HG03064 (cell line): ENCODE measurements at regions not wholly inside any gene's neighbourhood (a gene's known extent, or its start where the extent isn't known, plus 50 kb on each side); places are given as distances from the start of the nearest gene placed in this dataset.
"Not testable (repeated sequence)": the region's sequence is repeated elsewhere in the genome, so short reads cannot be mapped to it uniquely, and the experiment has no call there.

Experiments
- ATAC-seq: cut with Tn5 transposase; IDR thresholded peaks from one replicate; pipeline ENCODE4 v1.9.1; 2021; ENCODE audit warnings: low read depth; ENCODE audit not compliant: unreplicated experiment

- ATAC-seq = not testable (repeated sequence)
Observed at GRCh38 chr7:46904523-46904922, 677.4 kb downstream of the TNS3 start.

DNA sequence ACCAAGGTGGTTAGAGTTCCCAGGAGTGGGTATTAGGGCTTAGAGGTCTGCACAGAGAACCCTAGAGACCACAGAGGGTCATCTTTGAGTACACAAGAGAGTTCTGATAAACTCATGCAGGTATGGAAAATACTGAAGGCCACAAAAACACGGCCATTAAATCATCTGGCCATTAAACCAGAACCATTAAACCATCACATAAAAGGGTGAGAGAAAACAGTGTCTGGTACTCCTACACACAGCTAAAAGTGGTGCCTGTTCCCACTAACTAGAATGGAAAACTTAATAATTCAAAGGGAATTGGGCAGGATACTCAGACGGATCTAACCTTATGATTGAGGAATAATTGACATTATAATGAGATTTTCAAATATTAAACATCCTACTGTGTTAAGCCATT is 679.4 kb downstream of the TNS3 start:
- no peak for ATAC-seq

- no peak for ATAC-seq
Observed at GRCh38 chr7:46900312-46901263, 681.3 kb downstream of the TNS3 start.

DNA sequence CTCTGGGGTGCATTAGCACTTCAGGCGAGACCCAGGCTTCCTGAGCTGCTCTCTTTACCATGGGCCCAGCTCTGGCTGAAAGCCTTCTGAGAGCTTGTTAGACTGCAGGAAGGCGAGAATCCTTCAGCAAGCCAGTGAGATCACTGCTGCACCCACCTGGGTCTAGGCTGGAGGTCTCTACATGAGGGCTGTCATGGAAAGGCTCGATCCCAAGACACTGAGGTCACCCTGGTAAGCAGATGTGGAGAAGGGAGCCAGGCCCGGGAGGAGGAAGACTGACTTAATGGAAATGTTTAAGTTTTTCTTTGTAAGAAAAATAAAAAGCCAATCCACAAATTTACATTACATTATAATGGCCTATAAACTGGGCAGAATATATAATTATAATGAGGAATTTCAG is 684.5 kb downstream of the TNS3 start:
- ATAC-seq = no peak

GRCh38 chr7:46886669-46887374 is 695.1 kb downstream of the TNS3 start:
- ATAC-seq = no peak

- ATAC-seq = no peak
Observed at GRCh38 chr7:46885167-46885566, 696.7 kb downstream of the TNS3 start.

GRCh38 chr7:46881507-46882127 is 700.3 kb downstream of the TNS3 start:
- ATAC-seq = no peak

- no peak for ATAC-seq
Observed at GRCh38 chr7:46880508-46881196, 701.3 kb downstream of the TNS3 start.

DNA sequence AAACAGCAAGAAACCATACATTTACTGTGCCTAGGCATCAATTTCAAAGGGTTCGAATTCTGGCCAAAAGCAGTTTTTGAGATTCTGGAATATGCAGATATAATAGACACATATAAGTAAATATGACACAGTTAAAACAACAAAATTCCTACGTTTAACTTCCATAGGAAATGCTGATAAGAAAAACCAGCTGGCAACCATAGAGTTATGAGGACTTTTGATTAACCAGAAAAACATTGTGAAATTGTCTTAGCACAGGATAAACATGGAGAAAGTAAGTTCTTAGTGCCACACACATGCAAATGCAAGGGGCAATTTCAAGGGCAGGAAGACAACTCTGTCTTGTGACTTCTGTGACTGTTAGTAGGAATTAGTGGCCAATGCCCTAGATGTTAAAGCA is 702.1 kb downstream of the TNS3 start:
- no peak for ATAC-seq

- no peak for ATAC-seq
Observed at GRCh38 chr7:46871516-46871915, 710.4 kb downstream of the TNS3 start.

DNA sequence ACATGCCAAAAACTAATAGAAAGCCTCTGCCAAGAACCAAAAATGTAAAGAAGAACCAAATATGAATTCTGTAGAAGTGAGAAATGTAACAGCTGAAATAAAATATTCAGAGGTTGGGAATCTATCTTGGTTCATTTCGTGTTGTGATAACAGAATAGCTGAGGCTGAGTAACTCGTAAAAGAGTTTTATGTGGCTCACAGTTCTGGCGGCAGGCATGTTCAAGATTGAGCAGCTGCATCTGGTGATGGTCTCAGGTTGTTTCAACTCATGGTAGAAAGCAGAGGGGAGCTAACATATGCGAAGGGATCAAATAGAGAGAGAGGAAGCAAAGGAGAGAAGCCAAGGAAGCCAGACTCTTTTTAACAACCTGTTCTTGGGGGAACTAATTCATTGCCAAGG is 717.2 kb downstream of the TNS3 start:
- ATAC-seq = no peak

DNA sequence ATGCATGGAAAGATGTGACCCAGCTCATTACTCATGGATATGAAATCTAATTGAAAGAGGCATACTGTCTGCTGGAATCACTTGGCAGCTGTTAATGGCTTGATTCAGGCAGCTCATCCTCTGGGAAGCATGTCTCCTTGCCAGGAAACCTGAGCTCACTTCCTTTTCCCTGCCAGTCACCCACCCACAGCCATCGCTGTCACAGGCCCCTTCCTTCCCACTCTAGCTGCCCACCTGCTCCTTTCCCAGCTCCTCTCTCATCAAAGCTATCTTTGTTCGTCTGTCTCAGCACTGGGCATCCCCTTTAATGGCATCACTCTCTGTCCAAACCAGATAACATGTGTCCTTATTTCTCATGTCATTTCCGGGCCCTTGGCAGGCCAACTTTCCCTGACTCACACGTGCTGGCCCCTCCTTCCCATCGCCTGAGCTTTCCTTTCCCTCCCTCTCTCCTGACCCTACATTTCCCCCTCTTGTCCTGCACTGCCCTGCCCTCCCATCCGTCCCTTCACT is 721.9 kb downstream of the TNS3 start:
- no peak for ATAC-seq

- no peak for ATAC-seq
Observed at GRCh38 chr7:46855851-46856250, 726.1 kb downstream of the TNS3 start.

DNA sequence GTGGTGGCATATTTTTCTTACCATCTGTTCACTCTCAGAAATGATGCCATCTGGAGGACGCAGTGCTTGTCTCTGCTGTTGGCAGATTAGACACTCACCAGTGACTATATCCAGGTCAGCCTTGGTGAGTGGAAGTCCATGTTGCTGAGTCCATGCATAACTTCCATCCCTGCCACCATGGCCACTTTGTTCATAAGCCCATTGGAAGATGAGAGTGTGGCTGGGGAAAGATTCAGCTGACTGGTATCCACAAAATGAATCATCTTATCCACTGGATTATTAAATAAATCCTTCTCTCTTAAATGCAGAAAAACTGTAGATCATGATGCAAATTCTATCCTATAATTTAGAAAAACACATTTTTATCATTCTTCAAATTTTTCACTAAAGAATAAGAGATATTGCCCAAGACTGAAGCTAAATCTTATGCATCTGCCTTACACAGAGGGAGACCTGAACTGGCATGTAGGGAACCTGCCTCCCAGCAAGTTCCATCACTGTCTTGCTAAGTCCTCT is 726.9 kb downstream of the TNS3 start:
- no peak for ATAC-seq

GRCh38 chr7:46853451-46853850 is 728.5 kb downstream of the TNS3 start:
- ATAC-seq = no peak

GRCh38 chr7:46852795-46853194 is 729.1 kb downstream of the TNS3 start:
- ATAC-seq = no peak

- no peak for ATAC-seq
Observed at GRCh38 chr7:46850563-46851330, 731.2 kb downstream of the TNS3 start.

DNA sequence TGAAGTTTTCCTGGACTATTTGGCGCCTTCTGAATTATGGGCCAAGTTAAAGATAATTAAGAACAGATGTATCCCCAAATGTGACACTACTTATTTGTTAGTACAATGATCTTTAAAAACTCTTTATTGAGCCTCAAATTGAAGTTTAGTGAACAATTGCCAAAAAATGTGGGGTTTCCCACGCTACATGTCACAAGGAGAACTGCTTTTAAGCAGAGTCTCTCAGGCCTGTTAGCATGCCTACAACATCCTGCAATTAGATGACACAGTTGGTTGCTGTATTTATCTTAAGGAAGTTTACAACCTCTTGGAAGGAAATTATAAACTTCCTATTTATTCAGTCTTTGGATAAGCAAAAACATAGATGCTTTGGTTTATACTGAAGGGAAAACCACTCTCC is 733.0 kb downstream of the TNS3 start:
- ATAC-seq = no peak

DNA sequence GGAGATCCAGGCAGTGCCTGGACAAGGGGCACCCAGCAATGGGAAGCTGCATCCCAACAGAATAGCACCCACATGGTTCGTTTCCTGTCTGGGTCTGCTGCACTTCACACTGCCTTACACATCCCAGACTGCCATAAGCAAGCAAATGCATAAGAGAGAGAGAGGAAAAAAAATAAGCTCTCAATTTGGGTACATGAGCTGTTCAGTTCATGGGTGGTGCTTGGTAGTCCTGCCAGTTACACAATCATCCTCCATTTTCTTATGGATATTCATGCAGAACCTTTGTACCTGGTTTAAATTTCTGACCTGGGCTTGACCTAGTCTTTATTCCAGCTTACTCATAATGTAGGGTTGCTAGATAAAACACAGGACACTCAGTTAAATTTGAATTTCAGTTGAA is 733.6 kb downstream of the TNS3 start:
- ATAC-seq = no peak

DNA sequence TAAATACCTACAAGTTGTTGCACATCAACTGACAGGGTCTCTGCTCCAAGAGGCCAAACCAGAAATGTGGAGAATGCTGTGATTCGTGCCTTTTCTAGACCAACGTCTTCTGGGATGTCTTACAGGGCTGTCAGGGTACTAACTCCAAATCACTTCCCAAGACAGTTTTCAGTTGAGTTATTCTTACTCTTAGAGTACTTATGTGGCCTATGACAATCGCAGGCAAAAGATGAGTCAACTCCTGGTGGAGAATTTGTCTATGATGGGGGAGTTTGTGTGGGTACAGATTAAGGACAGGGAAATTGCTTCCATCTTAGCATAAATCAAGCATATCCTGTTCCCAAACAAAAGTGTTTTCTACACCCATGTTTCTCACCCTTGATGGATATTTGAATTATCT is 734.8 kb downstream of the TNS3 start:
- no peak for ATAC-seq
